ENCODE measurements at regions not wholly inside any gene's neighbourhood (a gene's known extent, or its start where the extent isn't known, plus 50 kb on each side); places are given as distances from the start of the nearest gene placed in this dataset.

GRCh38 chr4:110680265-110680664 lies 57.4 kb upstream of the PITX2 start:
- no peaks in the 10 kb centered on the region for H3K4me1 ChIP-seq (ENCODE audit: low read length)

DNA sequence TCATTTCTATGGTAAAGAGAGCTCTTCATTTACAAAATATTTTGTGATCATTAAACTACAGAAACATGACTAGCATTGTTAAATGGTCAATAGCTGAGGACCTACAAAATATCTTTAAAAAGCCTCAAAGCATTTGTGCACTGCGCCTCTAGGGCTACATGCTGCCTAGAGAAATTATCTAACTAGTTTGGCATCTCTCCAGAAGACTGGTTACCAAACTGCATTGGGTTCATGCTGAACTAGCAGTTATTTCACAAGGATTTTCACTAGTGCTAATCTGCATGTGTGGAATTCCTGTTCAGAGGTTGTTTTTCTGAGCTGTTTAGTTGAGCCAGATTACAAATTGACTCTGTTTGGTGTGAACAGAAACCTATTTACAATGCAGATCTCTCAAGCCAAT lies 58.5 kb upstream of the PITX2 start:
- H3K36me3 ChIP-seq (replicated peaks; ENCODE audit: insufficient read depth, low read length) = no peaks in the 10 kb centered on the region
- no peaks in the 10 kb centered on the region for H3K79me2 ChIP-seq (ENCODE audit: low read length)
- no peak overlapping the region for H2AFZ ChIP-seq (ENCODE audit: low read length)
- no peak overlapping the region for H3K4me2 ChIP-seq (ENCODE audit: low read depth, low read length)
- H3F3A ChIP-seq (ENCODE audit: insufficient read depth, low read length) = no peaks in the 10 kb centered on the region
- no peaks in the 10 kb centered on the region for H3K9me2 ChIP-seq (replicated peaks; ENCODE audit: insufficient read depth, low read length)
- no peaks in the 10 kb centered on the region for H3K4me1 ChIP-seq (ENCODE audit: low read length)
- H3K27ac ChIP-seq (ENCODE audit: low read length) = no peak overlapping the region
- H3K27me3 ChIP-seq (replicated peaks; ENCODE audit: insufficient read depth, low read length) = no peaks in the 10 kb centered on the region
- TF ChIP-seq, protein P1, sequence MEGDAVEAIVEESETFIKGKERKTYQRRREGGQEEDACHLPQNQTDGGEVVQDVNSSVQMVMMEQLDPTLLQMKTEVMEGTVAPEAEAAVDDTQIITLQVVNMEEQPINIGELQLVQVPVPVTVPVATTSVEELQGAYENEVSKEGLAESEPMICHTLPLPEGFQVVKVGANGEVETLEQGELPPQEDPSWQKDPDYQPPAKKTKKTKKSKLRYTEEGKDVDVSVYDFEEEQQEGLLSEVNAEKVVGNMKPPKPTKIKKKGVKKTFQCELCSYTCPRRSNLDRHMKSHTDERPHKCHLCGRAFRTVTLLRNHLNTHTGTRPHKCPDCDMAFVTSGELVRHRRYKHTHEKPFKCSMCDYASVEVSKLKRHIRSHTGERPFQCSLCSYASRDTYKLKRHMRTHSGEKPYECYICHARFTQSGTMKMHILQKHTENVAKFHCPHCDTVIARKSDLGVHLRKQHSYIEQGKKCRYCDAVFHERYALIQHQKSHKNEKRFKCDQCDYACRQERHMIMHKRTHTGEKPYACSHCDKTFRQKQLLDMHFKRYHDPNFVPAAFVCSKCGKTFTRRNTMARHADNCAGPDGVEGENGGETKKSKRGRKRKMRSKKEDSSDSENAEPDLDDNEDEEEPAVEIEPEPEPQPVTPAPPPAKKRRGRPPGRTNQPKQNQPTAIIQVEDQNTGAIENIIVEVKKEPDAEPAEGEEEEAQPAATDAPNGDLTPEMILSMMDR (IDR thresholded peaks at IDR 0.05; ENCODE audit: low read length) = no peak
- TF ChIP-seq EZH2phosphoT487 (IDR thresholded peaks at IDR 0.05; ENCODE audit: low read length) = no peak
- no peak for TF ChIP-seq EZH2 (optimal IDR thresholded peaks at IDR 0.05; ENCODE audit: low read depth, low read length)
- no peaks in the 10 kb centered on the region for H3K9me3 ChIP-seq (replicated peaks; ENCODE audit: insufficient read depth, low read length)
- no peaks in the 10 kb centered on the region for H4K20me1 ChIP-seq (ENCODE audit: insufficient read depth, low read length)
- H3K9ac ChIP-seq (ENCODE audit: low read length) = no peak overlapping the region
- H3K4me3 ChIP-seq (ENCODE audit: low read length) = no peak overlapping the region
- DNase-seq = no peak

More at GRCh38 chr4:110680265-110680664, 57.4 kb upstream of the PITX2 start:
- H4K20me1 ChIP-seq (ENCODE audit: insufficient read depth, low read length) = no peaks in the 10 kb centered on the region
- no peak overlapping the region for H2AFZ ChIP-seq (ENCODE audit: low read length)
- no peak overlapping the region for H3K4me2 ChIP-seq (ENCODE audit: low read depth, low read length)
- no peaks in the 10 kb centered on the region for H3K79me2 ChIP-seq (ENCODE audit: low read length)
- no peak overlapping the region for H3K27ac ChIP-seq (ENCODE audit: low read length)
- H3K36me3 ChIP-seq (replicated peaks; ENCODE audit: insufficient read depth, low read length) = no peaks in the 10 kb centered on the region
- TF ChIP-seq EZH2phosphoT487 (IDR thresholded peaks at IDR 0.05; ENCODE audit: low read length) (no peak), EZH2 (optimal IDR thresholded peaks at IDR 0.05; ENCODE audit: low read depth, low read length) (no peak)
- TF ChIP-seq, protein P1 (IDR thresholded peaks at IDR 0.05; ENCODE audit: low read length) = no peak
- no peaks in the 10 kb centered on the region for H3F3A ChIP-seq (ENCODE audit: insufficient read depth, low read length)
- H3K9ac ChIP-seq (ENCODE audit: low read length) = no peak overlapping the region
- no peaks in the 10 kb centered on the region for H3K9me3 ChIP-seq (replicated peaks; ENCODE audit: insufficient read depth, low read length)
- no peaks in the 10 kb centered on the region for H3K9me2 ChIP-seq (replicated peaks; ENCODE audit: insufficient read depth, low read length)
- H3K4me3 ChIP-seq (ENCODE audit: low read length) = no peak overlapping the region
- no peak for DNase-seq
- H3K27me3 ChIP-seq (replicated peaks; ENCODE audit: insufficient read depth, low read length) = no peaks in the 10 kb centered on the region

DNA sequence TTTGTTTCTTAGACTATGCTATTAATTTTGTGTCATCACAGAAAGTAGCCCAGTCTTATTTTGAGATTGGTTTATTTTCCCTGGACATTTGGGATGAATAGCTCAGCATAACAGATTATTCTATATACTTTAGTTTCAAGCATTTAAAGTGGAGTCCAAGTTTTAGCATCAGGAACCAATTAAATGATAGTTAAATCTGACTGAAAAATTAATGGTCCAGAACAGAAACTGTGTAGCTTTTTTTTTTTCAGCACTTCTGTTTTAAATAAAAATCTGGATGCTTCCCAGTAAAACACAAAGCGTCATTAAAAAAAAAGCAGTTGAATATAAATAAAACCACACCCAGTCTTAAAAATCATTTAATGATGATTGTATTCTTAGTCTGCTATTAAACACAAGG lies 59.4 kb upstream of the PITX2 start:
- TF ChIP-seq EZH2 (optimal IDR thresholded peaks at IDR 0.05; ENCODE audit: low read depth, low read length) (no peak), EZH2phosphoT487 (IDR thresholded peaks at IDR 0.05; ENCODE audit: low read length) (no peak)
- DNase-seq = no peak

DNA sequence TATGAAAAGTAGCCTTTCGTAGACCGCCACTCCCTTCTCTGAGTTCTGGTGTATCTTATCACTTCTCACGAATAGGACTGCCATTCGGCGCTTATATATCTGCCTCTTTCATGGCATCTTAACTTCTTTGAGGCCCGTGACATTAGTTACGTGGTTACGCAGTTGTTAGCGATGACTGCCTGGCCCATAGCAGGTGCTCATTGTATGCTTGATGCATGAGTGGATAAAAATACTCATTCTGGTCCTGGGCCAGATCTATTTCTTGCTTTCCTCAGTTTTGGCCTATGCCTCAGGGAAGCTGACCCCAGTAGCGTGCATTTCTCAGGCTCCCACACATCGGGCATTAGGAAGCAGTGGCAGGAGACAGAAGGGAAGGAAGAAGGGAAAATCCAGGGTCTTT lies 60.7 kb upstream of the PITX2 start:
- H3F3A ChIP-seq (ENCODE audit: insufficient read depth, low read length) = no peaks in the 10 kb centered on the region
- no peak overlapping the region for H3K4me3 ChIP-seq (ENCODE audit: low read length)
- no peak overlapping the region for H2AFZ ChIP-seq (ENCODE audit: low read length)
- no peaks in the 10 kb centered on the region for H3K79me2 ChIP-seq (ENCODE audit: low read length)
- no peaks in the 10 kb centered on the region for H3K27me3 ChIP-seq (replicated peaks; ENCODE audit: insufficient read depth, low read length)
- H3K9me2 ChIP-seq (replicated peaks; ENCODE audit: insufficient read depth, low read length) = no peaks in the 10 kb centered on the region
- H3K9me3 ChIP-seq (replicated peaks; ENCODE audit: insufficient read depth, low read length) = no peaks in the 10 kb centered on the region
- DNase-seq = no peak
- TF ChIP-seq, protein P1 (IDR thresholded peaks at IDR 0.05; ENCODE audit: low read length) = no peak
- no peak for TF ChIP-seq EZH2phosphoT487 (IDR thresholded peaks at IDR 0.05; ENCODE audit: low read length)
- TF ChIP-seq EZH2 (optimal IDR thresholded peaks at IDR 0.05; ENCODE audit: low read depth, low read length) = no peak
- H3K27ac ChIP-seq (ENCODE audit: low read length) = no peak overlapping the region
- no peaks in the 10 kb centered on the region for H4K20me1 ChIP-seq (ENCODE audit: insufficient read depth, low read length)
- no peaks in the 10 kb centered on the region for H3K36me3 ChIP-seq (replicated peaks; ENCODE audit: insufficient read depth, low read length)
- H3K4me1 ChIP-seq (ENCODE audit: low read length) = no peaks in the 10 kb centered on the region
- H3K9ac ChIP-seq (ENCODE audit: low read length) = no peak overlapping the region
- no peak overlapping the region for H3K4me2 ChIP-seq (ENCODE audit: low read depth, low read length)

More for the DNA sequence above, 59.4 kb upstream of the PITX2 start:
- Histone ChIP-seq H3K79me2 (ENCODE audit: low read length) (no peaks in the 10 kb centered on the region), H3K27me3 (replicated peaks; ENCODE audit: insufficient read depth, low read length) (no peaks in the 10 kb centered on the region), H3K9ac (ENCODE audit: low read length) (no peak overlapping the region), H3K36me3 (replicated peaks; ENCODE audit: insufficient read depth, low read length) (no peaks in the 10 kb centered on the region), H3K4me2 (ENCODE audit: low read depth, low read length) (no peak overlapping the region), H3F3A (ENCODE audit: insufficient read depth, low read length) (no peaks in the 10 kb centered on the region), H3K4me3 (ENCODE audit: low read length) (no peak overlapping the region), H3K27ac (ENCODE audit: low read length) (no peak overlapping the region), H3K4me1 (ENCODE audit: low read length) (no peaks in the 10 kb centered on the region), H2AFZ (ENCODE audit: low read length) (no peak overlapping the region), H3K9me3 (replicated peaks; ENCODE audit: insufficient read depth, low read length) (no peaks in the 10 kb centered on the region), H4K20me1 (ENCODE audit: insufficient read depth, low read length) (no peaks in the 10 kb centered on the region), H3K9me2 (replicated peaks; ENCODE audit: insufficient read depth, low read length) (no peaks in the 10 kb centered on the region)

Measured in MM.1S (cell line).